Astrocyte of the cerebellum (primary cell): ENCODE measurements at regions not wholly inside any gene's neighbourhood (a gene's known extent, or its start where the extent isn't known, plus 50 kb on each side); places are given as distances from the start of the nearest gene placed in this dataset.
A peak's percentile ranks its signal among the peaks of the same experiment; 100 is the strongest.

Experiments used
- DNase-seq: peaks from one replicate; pipeline ENCODE4 v3.0.0-alpha.2; 2011; ENCODE audit warnings: low read depth
- H3K4me3 ChIP-seq: 2 replicates; pipeline ENCODE4 v1.5.1; 2011; ENCODE audit warnings: mild to moderate bottlenecking, low read depth, low read length, moderate library complexity
- CTCF ChIP-seq: IDR thresholded peaks from 2 replicates; pipeline ENCODE4 v1.5.1; 2012; ENCODE audit warnings: low read length, low read depth, moderate library complexity, mild to moderate bottlenecking; ENCODE audit errors: missing control alignments
- in situ Hi-C: cut with HindIII; loops from 2 replicates; pipeline ENCODE4 v1.10.0; 2017; ENCODE audit warnings: low sequenced_read_pairs

DNA sequence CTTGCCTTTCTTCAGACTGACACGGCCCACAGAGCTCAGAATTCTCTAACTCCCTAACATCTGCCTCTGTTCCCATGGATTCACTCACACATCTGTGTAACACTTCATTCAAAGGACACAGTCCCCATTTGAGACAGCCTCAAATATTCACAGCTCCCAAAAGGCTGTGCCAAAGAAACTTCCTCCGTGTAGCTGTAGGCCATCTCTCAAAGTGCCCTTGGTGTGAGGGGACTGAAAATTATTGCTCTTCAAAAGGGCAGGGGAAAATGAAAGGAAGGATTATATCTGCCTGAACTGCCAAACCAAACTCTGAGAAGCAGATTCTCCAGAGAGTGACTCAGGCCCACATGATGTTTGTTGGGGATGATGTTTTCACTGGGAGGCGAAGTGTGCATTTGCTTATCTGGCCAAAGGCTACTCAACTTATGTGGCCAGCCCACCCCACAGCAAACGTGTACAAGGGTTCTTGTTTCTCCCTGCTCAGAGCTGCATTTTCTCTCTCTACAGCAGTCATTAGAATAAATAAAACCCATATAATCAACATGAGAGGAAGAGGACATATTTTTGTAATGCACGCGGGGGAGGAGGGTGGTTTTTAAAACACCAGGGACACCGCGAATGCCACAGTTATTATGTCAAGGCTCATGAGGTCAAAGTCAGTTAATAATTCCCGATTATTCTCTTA is 302.4 kb upstream of the NFE2L3 start:
- TF ChIP-seq CTCF, result no peak
- peak; percentile 87 for DNase-seq
- in situ Hi-C loops, result loop anchor here (5.0 kb wide), 1 partner anchor 457 kb away; no protein-coding TSS in a partner anchor
- H3K4me3 ChIP-seq, result no peak overlapping the region

- in situ Hi-C loops, result loop anchor here (5.0 kb wide), 1 partner anchor 458 kb away; no protein-coding TSS in a partner anchor
- no peak for TF ChIP-seq CTCF
- DNase-seq, result no peak
- H3K4me3 ChIP-seq, result no peak overlapping the region
Observed at GRCh38 chr7:25850216-25850615, 301.8 kb upstream of the NFE2L3 start.

GRCh38 chr7:25850735-25851134 is 301.3 kb upstream of the NFE2L3 start:
- in situ Hi-C loops, result loop anchor here (5.0 kb wide), 1 partner anchor 458 kb away; no protein-coding TSS in a partner anchor
- TF ChIP-seq CTCF, result no peak
- H3K4me3 ChIP-seq, result no peak overlapping the region
- no peak for DNase-seq

DNA sequence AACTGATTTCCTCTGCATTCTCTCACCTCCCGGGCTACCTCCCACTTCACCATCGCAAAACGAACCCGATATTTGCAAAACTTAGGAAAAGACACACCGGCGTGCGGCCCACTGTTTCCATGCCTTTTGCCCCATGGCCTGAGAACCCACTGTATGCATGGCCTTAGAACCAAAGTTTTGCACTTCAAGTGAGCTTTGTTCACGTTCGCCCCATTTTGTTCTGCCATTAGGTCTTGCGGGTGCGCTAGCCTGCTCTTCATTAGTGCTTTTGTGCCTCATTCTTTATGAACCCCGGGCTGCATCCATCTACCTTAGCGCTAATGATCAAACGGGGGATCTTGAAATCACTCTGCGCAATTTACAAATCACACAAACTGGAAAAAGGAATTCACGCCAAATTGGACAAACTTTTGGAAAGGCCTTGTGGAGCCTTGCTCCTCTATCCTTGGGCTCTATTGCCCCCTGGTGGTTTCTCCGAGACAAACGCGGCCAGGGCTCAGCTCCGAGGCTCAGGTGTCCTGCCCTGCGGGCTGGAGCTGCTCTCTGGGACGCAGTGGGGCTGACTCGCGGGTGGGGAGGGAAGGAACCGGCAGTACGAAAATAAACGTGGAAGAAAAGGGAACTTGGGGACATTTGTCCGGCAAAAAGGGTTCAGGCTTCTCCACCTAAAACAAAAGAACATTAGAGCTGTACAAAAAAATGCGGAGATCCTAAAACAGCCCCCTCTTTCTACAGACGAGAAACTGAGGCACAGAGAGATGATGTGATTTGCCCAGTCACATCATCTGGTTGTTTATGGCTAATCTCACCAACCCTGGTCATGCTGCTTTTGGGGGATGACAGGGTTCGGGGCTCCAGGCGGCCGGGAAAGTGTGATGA is 300.4 kb upstream of the NFE2L3 start:
- DNase-seq, result peak; percentile 67
- H3K4me3 ChIP-seq, result no peak overlapping the region
- in situ Hi-C loops, result loop anchor here (5.0 kb wide), 1 partner anchor 459 kb away; no protein-coding TSS in a partner anchor
- TF ChIP-seq CTCF, result peak; percentile 85

GRCh38 chr7:25852211-25852938 is 299.6 kb upstream of the NFE2L3 start:
- in situ Hi-C loops, result loop anchor here (5.0 kb wide), 1 partner anchor 460 kb away; no protein-coding TSS in a partner anchor
- no peak for TF ChIP-seq CTCF
- no peak overlapping the region for H3K4me3 ChIP-seq
- no peak for DNase-seq

GRCh38 chr7:25852939-25853271 is 299.1 kb upstream of the NFE2L3 start:
- in situ Hi-C loops, result loop anchor here (5.0 kb wide), 1 partner anchor 461 kb away; no protein-coding TSS in a partner anchor
- H3K4me3 ChIP-seq, result no peak overlapping the region
- DNase-seq, result no peak
- TF ChIP-seq CTCF, result no peak
